PFSK-1 (cell line): ENCODE measurements at regions not wholly inside any gene's neighbourhood (a gene's known extent, or its start where the extent isn't known, plus 50 kb on each side); places are given as distances from the start of the nearest gene placed in this dataset.

Experiments used
- FOXP2 ChIP-seq: optimal IDR thresholded peaks from 2 replicates; pipeline ENCODE3; 2011; ENCODE audit warnings: borderline replicate concordance, control low read depth, inconsistent platforms; ENCODE audit not compliant: insufficient read depth; ENCODE audit errors: extremely low read length, extremely low read depth
- POLR2AphosphoS5 ChIP-seq: IDR thresholded peaks from 2 replicates; pipeline ENCODE4 v1.6.1; 2012; ENCODE audit warnings: low read depth, mild to moderate bottlenecking, control low read depth, low read length, moderate library complexity
- REST ChIP-seq, 2 experiments: IDR thresholded peaks; 2 replicates each; pipeline versions ENCODE4 v1.6.1 to v1.8.0; 2011 to 2012; ENCODE audit warnings: low read depth in 2 of 2, low read length in 2 of 2, control low read depth in 1 of 2, inconsistent platforms in 1 of 2, mild to moderate bottlenecking in 1 of 2, moderate library complexity in 1 of 2; ENCODE audit not compliant: insufficient read depth in 1 of 2
- SIN3A ChIP-seq: IDR thresholded peaks from 2 replicates; pipeline ENCODE4 v1.6.1; 2012; ENCODE audit warnings: mild to moderate bottlenecking, low read length, moderate library complexity, borderline replicate concordance; ENCODE audit not compliant: insufficient read depth
- TAF1 ChIP-seq: IDR thresholded peaks from 2 replicates; pipeline ENCODE4 v1.6.1; 2012; ENCODE audit warnings: low read length, control low read depth, borderline replicate concordance; ENCODE audit not compliant: insufficient read depth

GRCh38 chr2:56801214-56801613 lies 617.4 kb downstream of the CCDC85A start:
- no peak for TF ChIP-seq TAF1
- TF ChIP-seq SIN3A: no peak

GRCh38 chr2:56801770-56802169 lies 618.0 kb downstream of the CCDC85A start:
- TF ChIP-seq REST (IDR thresholded peaks at IDR 0.05; ENCODE audit: insufficient read depth in 1 of 2, low read depth in 2 of 2, low read length in 2 of 2) (no peak), FOXP2 (no peak), POLR2AphosphoS5 (no peak)

- TF ChIP-seq REST (IDR thresholded peaks at IDR 0.05; ENCODE audit: insufficient read depth in 1 of 2, low read depth in 2 of 2, low read length in 2 of 2) (no peak), TAF1 (no peak), SIN3A (no peak), FOXP2 (no peak), POLR2AphosphoS5 (no peak)
Measured at GRCh38 chr2:56803596-56803995, 619.8 kb downstream of the CCDC85A start.

- no peak for TF ChIP-seq POLR2AphosphoS5
Measured at GRCh38 chr2:56806924-56807323, 623.1 kb downstream of the CCDC85A start.

GRCh38 chr2:56807861-56808260 lies 624.1 kb downstream of the CCDC85A start:
- no peak for TF ChIP-seq REST (IDR thresholded peaks at IDR 0.05; ENCODE audit: insufficient read depth in 1 of 2, low read depth in 2 of 2, low read length in 2 of 2)

GRCh38 chr2:56811401-56811800 lies 627.6 kb downstream of the CCDC85A start:
- TF ChIP-seq POLR2AphosphoS5 (no peak), SIN3A (no peak), REST (IDR thresholded peaks at IDR 0.05; ENCODE audit: insufficient read depth in 1 of 2, low read depth in 2 of 2, low read length in 2 of 2) (no peak), FOXP2 (no peak), TAF1 (no peak)
